Gastroesophageal sphincter (tissue), 4 donors: ENCODE measurements at regions not wholly inside any gene's neighbourhood (a gene's known extent, or its start where the extent isn't known, plus 50 kb on each side); places are given as distances from the start of the nearest gene placed in this dataset.

Experiments used
- ATAC-seq: fragments of 150-250 bp; one replicate; pipeline ENCODE4 v1.9.1; 2016; ENCODE audit warnings: mild to moderate bottlenecking, moderate library complexity
- H3K27ac ChIP-seq, 4 donors: fragments of 200-600 bp; sonication (generic) in 3 of 4; 1 replicate in 3 of 4; 2 replicates in 1 of 4; pipeline ENCODE4 v1.5.1; 2016 to 2019
- H3K27me3 ChIP-seq: fragments of 200-600 bp; sonication (generic); one replicate; pipeline ENCODE4 v1.5.1; 2019
- H3K36me3 ChIP-seq, 2 donors: fragments of 200-600 bp; sonication (generic); one replicate each; pipeline ENCODE4 v1.5.1; 2019; ENCODE audit warnings: control low read depth in 1 of 2
- H3K4me1 ChIP-seq, 3 donors: fragments of 200-600 bp; sonication (generic); 1 replicate in 2 of 3; 2 replicates in 1 of 3; pipeline ENCODE4 v1.5.1; 2016 to 2019; ENCODE audit warnings: control low read depth in 2 of 3
- H3K4me3 ChIP-seq, 2 donors: fragments of 200-600 bp; sonication (generic); one replicate each; pipeline ENCODE4 v1.5.1; 2019; ENCODE audit warnings: mild to moderate bottlenecking in 1 of 2, moderate library complexity in 1 of 2
- H3K9me3 ChIP-seq, 3 donors: fragments of 200-600 bp; sonication (generic); one replicate each; pipeline ENCODE4 v1.5.1; 2017 to 2019; ENCODE audit warnings: control low read depth in 2 of 3
- EP300 ChIP-seq: sonication (generic); formaldehyde crosslinking; IDR thresholded peaks from one replicate; pipeline ENCODE4 v1.6.1; 2017; ENCODE audit warnings: antibody characterized with exemption, mild to moderate bottlenecking
- POLR2A ChIP-seq, 2 donors: fragments of 450-650 bp; IDR thresholded peaks; one replicate each; pipeline ENCODE4 v1.6.1; 2017; ENCODE audit warnings: antibody characterized with exemption in 2 of 2, mild to moderate bottlenecking in 2 of 2, moderate library complexity in 1 of 2
- POLR2AphosphoS5 ChIP-seq: sonication (generic); formaldehyde crosslinking; IDR thresholded peaks from one replicate; pipeline ENCODE4 v1.6.1; 2017; ENCODE audit warnings: antibody characterized with exemption
- WGBS, 2 donors: methylation state at CpG; one replicate each; pipeline ENCODE4 v1.1.5; 2018; ENCODE audit warnings: low coverage in 1 of 2; 5-methylcytosine and 5-hydroxymethylcytosine counted together
- TF ChIP-seq, protein P1 (sequence below), 4 experiments: fragments of 200-600 bp in 2 of 4; fragments of 450-650 bp in 2 of 4; sonication (generic) in 1 of 4; IDR thresholded peaks; one replicate each; pipeline ENCODE4 v1.5.1; 2017 to 2019; ENCODE audit warnings: antibody characterized with exemption in 4 of 4, mild to moderate bottlenecking in 2 of 4, moderate library complexity in 2 of 4

DNA sequence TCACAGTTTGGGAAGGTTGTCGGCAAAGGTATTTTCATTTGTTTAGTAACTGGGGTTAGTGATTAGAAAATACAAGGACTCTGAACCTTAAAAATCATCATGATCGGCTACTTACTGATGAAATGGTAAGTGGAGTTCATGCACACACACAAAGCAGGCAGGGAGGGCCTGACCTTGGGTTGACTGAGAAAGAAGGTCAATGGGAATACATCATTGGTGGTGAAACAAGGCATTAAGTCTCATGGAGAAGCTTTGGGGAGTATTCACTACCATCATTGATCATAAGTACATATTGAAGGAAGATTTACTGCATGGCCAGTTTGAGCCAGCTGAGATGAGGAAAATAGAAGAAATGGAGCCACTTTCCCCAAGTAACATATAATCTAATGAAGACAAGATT, 74.4 kb downstream of the LUZP4 start:
- ATAC-seq, result no peak
- no peaks in the 10 kb centered on the region for H3K27me3 ChIP-seq
- TF ChIP-seq, protein P1, sequence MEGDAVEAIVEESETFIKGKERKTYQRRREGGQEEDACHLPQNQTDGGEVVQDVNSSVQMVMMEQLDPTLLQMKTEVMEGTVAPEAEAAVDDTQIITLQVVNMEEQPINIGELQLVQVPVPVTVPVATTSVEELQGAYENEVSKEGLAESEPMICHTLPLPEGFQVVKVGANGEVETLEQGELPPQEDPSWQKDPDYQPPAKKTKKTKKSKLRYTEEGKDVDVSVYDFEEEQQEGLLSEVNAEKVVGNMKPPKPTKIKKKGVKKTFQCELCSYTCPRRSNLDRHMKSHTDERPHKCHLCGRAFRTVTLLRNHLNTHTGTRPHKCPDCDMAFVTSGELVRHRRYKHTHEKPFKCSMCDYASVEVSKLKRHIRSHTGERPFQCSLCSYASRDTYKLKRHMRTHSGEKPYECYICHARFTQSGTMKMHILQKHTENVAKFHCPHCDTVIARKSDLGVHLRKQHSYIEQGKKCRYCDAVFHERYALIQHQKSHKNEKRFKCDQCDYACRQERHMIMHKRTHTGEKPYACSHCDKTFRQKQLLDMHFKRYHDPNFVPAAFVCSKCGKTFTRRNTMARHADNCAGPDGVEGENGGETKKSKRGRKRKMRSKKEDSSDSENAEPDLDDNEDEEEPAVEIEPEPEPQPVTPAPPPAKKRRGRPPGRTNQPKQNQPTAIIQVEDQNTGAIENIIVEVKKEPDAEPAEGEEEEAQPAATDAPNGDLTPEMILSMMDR (IDR thresholded peaks at IDR 0.05), result no peak
- TF ChIP-seq POLR2A (IDR thresholded peaks at IDR 0.05), result no peak
- TF ChIP-seq POLR2AphosphoS5, result no peak
- no peak for TF ChIP-seq EP300
- no peak overlapping the region for H3K27ac ChIP-seq
- no peaks in the 10 kb centered on the region for H3K36me3 ChIP-seq
- H3K9me3 ChIP-seq, result no peaks in the 10 kb centered on the region
- peaks cover 0 to 8% (median 0%) of the 10 kb centered on the region in 3 donors for H3K4me1 ChIP-seq
- no peak overlapping the region for H3K4me3 ChIP-seq
- WGBS, 2 donors, result 93 to 100% methylated on average over 1 to 2 of the region's 2 CpGs

DNA sequence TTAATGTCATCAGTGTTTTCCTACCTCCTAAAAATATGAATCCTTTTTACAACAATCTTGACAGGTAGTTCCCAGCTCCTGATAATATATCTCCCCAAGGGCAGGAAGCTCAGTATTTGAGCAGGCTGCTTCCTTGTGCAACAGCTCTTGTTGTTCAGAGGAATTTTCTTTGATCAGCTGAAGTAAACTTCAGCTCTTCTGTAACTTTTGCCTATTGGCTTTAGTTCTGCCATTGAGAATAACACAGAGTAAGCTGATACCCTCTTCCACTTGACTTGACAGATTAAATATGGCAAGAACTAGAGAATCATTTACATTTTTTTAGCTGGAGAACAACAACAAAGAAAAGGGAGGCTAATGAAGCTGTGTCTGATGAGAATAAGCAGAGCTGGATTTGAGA, 75.2 kb downstream of the LUZP4 start:
- Histone ChIP-seq H3K4me3 (no peak overlapping the region), H3K36me3 (no peaks in the 10 kb centered on the region), H3K27me3 (no peaks in the 10 kb centered on the region), H3K9me3 (no peaks in the 10 kb centered on the region), H3K4me1 (peaks cover 0 to 8% (median 0%) of the 10 kb centered on the region in 3 donors), H3K27ac (no peak overlapping the region)
- no peak for TF ChIP-seq EP300
- no peak for ATAC-seq

DNA sequence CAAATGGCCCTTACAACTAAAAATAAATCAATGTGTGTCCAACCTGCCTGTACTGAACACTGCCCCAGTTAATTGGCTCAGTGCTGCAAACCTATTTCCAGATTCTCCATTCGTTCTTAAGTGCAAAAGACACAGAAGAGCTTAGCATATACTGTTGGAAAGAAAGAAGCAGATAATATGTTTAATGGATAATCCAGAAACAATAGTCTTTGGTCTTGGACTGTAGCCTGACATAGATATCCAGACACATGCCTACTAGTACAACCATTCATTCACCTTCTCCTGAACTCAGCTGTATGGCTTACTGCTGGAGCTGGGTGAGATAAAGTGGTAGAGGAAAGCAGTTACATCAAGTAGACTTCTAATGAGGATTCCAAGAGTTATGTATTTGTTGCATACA, 77.0 kb downstream of the LUZP4 start:
- Histone ChIP-seq H3K4me3 (no peak overlapping the region), H3K9me3 (no peaks in the 10 kb centered on the region), H3K27ac (no peak overlapping the region), H3K27me3 (no peaks in the 10 kb centered on the region), H3K4me1 (peaks cover 0 to 14% (median 0%) of the 10 kb centered on the region in 3 donors), H3K36me3 (no peaks in the 10 kb centered on the region)
- no peak for ATAC-seq
- 0% methylated on average over 1 of the region's 1 CpG for WGBS, 2 donors
- no peak for TF ChIP-seq POLR2AphosphoS5
- TF ChIP-seq EP300, result no peak
- TF ChIP-seq POLR2A (IDR thresholded peaks at IDR 0.05), result no peak
- TF ChIP-seq, protein P1 (IDR thresholded peaks at IDR 0.05), result no peak

DNA sequence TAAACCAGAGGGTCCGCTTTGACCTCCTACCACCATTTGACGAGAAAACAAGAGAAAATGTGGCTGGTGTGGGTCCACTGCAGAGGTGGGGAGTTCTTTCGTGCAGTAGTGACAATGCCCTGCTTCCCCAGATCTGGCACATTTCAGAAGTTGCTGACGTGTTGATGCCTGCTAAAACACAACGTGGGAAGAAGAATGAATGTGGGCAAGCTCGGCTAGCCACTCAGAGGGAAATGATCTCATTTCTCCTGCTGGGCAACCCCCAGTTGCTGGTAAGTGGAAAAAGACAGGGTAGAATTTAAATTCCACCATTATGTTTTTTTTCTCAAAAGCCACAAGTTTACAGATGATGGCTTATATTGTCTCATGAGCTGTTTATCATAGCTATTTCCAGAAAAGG, 77.9 kb downstream of the LUZP4 start:
- ATAC-seq, result no peak
- Histone ChIP-seq H3K4me3 (no peak overlapping the region), H3K27me3 (no peaks in the 10 kb centered on the region), H3K27ac (no peak overlapping the region), H3K36me3 (no peaks in the 10 kb centered on the region), H3K4me1 (peaks cover 0 to 23% (median 0%) of the 10 kb centered on the region in 3 donors), H3K9me3 (no peaks in the 10 kb centered on the region)
- 43 to 73% methylated on average over 3 to 4 of the region's 6 CpGs for WGBS, 2 donors
- TF ChIP-seq POLR2AphosphoS5 (no peak), EP300 (no peak), POLR2A (IDR thresholded peaks at IDR 0.05) (no peak)
- TF ChIP-seq, protein P1 (IDR thresholded peaks at IDR 0.05), result no peak

DNA sequence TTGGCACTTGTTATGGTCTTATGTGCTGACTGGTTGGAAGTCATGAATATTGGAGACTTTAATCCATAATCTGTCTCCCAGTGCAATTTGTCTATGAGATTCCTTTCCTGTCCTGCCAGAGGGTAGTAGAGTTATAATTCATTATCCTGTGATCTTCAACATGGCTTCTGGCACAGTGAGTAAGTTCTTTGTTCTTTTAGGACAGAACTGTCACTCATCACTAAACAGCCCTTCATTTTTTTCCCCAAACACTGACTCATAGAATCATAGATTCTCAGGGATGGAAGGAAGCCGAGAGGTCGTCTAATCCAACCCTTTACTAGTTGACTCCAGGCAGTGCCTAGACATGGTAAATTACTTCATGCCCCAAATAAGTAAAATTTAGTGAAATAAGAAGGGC, 78.4 kb downstream of the LUZP4 start:
- no peak overlapping the region for H3K27ac ChIP-seq
- no peaks in the 10 kb centered on the region for H3K36me3 ChIP-seq
- ATAC-seq, result no peak
- H3K4me1 ChIP-seq, result peaks cover 0 to 28% (median 0%) of the 10 kb centered on the region in 3 donors
- no peak for TF ChIP-seq EP300
- no peak for TF ChIP-seq POLR2AphosphoS5
- TF ChIP-seq, protein P1 (IDR thresholded peaks at IDR 0.05), result no peak
- TF ChIP-seq POLR2A (IDR thresholded peaks at IDR 0.05), result no peak
- WGBS, 2 donors, result 17 to 20% methylated on average over 1 of the region's 2 CpGs
- H3K4me3 ChIP-seq, result no peak overlapping the region
- H3K27me3 ChIP-seq, result no peaks in the 10 kb centered on the region
- no peaks in the 10 kb centered on the region for H3K9me3 ChIP-seq
